Skeletal muscle satellite cell (primary cell): ENCODE measurements at regions not wholly inside any gene's neighbourhood (a gene's known extent, or its start where the extent isn't known, plus 50 kb on each side); places are given as distances from the start of the nearest gene placed in this dataset.
A peak's percentile ranks its signal among the peaks of the same experiment; 100 is the strongest.
"Not testable (repeated sequence)": the region's sequence is repeated elsewhere in the genome, so short reads cannot be mapped to it uniquely, and the experiment has no call there.

Source experiments
- H3K27me3 ChIP-seq: 2 replicates; pipeline ENCODE4 v1.7.0; 2013; ENCODE audit warnings: low read length; ENCODE audit not compliant: control insufficient read depth, insufficient read depth
- H3K36me3 ChIP-seq: 2 replicates; pipeline ENCODE4 v1.7.0; 2013; ENCODE audit warnings: mild to moderate bottlenecking, control low read depth, low read length; ENCODE audit not compliant: insufficient read depth
- H3K4me1 ChIP-seq: 2 replicates; pipeline ENCODE4 v1.7.0; 2013; ENCODE audit warnings: low read length; ENCODE audit not compliant: control insufficient read depth, insufficient read depth
- H3K4me2 ChIP-seq: 2 replicates; pipeline ENCODE4 v1.7.0; 2013; ENCODE audit warnings: mild to moderate bottlenecking, low read length
- H3K4me3 ChIP-seq: 2 replicates; pipeline ENCODE4 v1.7.0; 2013; ENCODE audit warnings: low read length
- H3K9ac ChIP-seq: 2 replicates; pipeline ENCODE4 v1.7.0; 2013; ENCODE audit warnings: mild to moderate bottlenecking, low read depth, low read length, moderate library complexity
- H3K9me3 ChIP-seq: replicated peaks from 2 replicates; pipeline ENCODE4 v1.7.0; 2013; ENCODE audit warnings: mild to moderate bottlenecking, control low read depth, low read length

GRCh38 chr5:71771191-71771590 lies 52.1 kb downstream of the CARTPT start:
- H3K4me2 ChIP-seq, result no peak overlapping the region
- H3K27me3 ChIP-seq, result peaks cover 43% of the 10 kb centered on the region
- H3K9me3 ChIP-seq, result no peaks in the 10 kb centered on the region
- no peaks in the 10 kb centered on the region for H3K36me3 ChIP-seq
- H3K4me1 ChIP-seq, result peaks cover 6% of the 10 kb centered on the region
- no peak overlapping the region for H3K4me3 ChIP-seq
- no peak overlapping the region for H3K9ac ChIP-seq

GRCh38 chr5:71778678-71779276 lies 59.7 kb downstream of the CARTPT start:
- H3K4me3 ChIP-seq, result no peak overlapping the region
- peaks cover 20% of the 10 kb centered on the region for H3K27me3 ChIP-seq

GRCh38 chr5:71780597-71780996 lies 61.5 kb downstream of the CARTPT start:
- H3K4me3 ChIP-seq, result no peak overlapping the region
- peaks cover 9% of the 10 kb centered on the region for H3K4me1 ChIP-seq
- H3K9me3 ChIP-seq, result no peaks in the 10 kb centered on the region
- peaks cover 15% of the 10 kb centered on the region for H3K27me3 ChIP-seq
- no peak overlapping the region for H3K4me2 ChIP-seq
- H3K9ac ChIP-seq, result no peak overlapping the region
- H3K36me3 ChIP-seq, result no peaks in the 10 kb centered on the region

More at GRCh38 chr5:71778678-71779276, 59.7 kb downstream of the CARTPT start:
- no peak overlapping the region for H3K9ac ChIP-seq
- H3K4me1 ChIP-seq, result peaks cover 9% of the 10 kb centered on the region
- H3K36me3 ChIP-seq, result no peaks in the 10 kb centered on the region
- H3K9me3 ChIP-seq, result no peaks in the 10 kb centered on the region
- no peak overlapping the region for H3K4me2 ChIP-seq

GRCh38 chr5:71782393-71782770 lies 63.3 kb downstream of the CARTPT start:
- Histone ChIP-seq H3K4me3 (peak overlapping the region; percentile 60), H3K27me3 (peaks cover 10% of the 10 kb centered on the region), H3K4me2 (peak overlapping the region; percentile 76), H3K9me3 (no peaks in the 10 kb centered on the region), H3K4me1 (peaks cover 9% of the 10 kb centered on the region), H3K36me3 (no peaks in the 10 kb centered on the region), H3K9ac (no peak overlapping the region)

GRCh38 chr5:71782771-71783770 lies 64.0 kb downstream of the CARTPT start:
- peaks cover 15% of the 10 kb centered on the region for H3K27me3 ChIP-seq
- no peaks in the 10 kb centered on the region for H3K36me3 ChIP-seq
- H3K4me1 ChIP-seq, result peaks cover 9% of the 10 kb centered on the region
- peak overlapping the region; percentile 60 for H3K4me3 ChIP-seq
- no peaks in the 10 kb centered on the region for H3K9me3 ChIP-seq
- H3K9ac ChIP-seq, result peak overlapping the region; percentile 54
- peak overlapping the region; percentile 76 for H3K4me2 ChIP-seq

- Histone ChIP-seq H3K9ac (no peak overlapping the region), H3K4me2 (no peak overlapping the region), H3K9me3 (no peaks in the 10 kb centered on the region), H3K4me3 (no peak overlapping the region), H3K36me3 (no peaks in the 10 kb centered on the region), H3K4me1 (peaks cover 9% of the 10 kb centered on the region), H3K27me3 (peaks cover 17% of the 10 kb centered on the region)
Observed at GRCh38 chr5:71783891-71784290, 64.8 kb downstream of the CARTPT start.

- Histone ChIP-seq H3K36me3 (no peaks in the 10 kb centered on the region), H3K9me3 (no peaks in the 10 kb centered on the region), H3K4me3 (no peak overlapping the region), H3K9ac (no peak overlapping the region), H3K27me3 (peaks cover 21% of the 10 kb centered on the region), H3K4me1 (peaks cover 9% of the 10 kb centered on the region), H3K4me2 (no peak overlapping the region)
Observed at GRCh38 chr5:71786337-71787055, 67.4 kb downstream of the CARTPT start.

- Histone ChIP-seq H3K4me3 (no peak overlapping the region), H3K36me3 (no peaks in the 10 kb centered on the region), H3K9me3 (no peaks in the 10 kb centered on the region), H3K27me3 (peaks cover 21% of the 10 kb centered on the region), H3K4me1 (no peaks in the 10 kb centered on the region), H3K4me2 (no peak overlapping the region), H3K9ac (no peak overlapping the region)
Observed at GRCh38 chr5:71788794-71789193, 69.7 kb downstream of the CARTPT start.

- H3K4me3 ChIP-seq, result no peak overlapping the region
- no peaks in the 10 kb centered on the region for H3K36me3 ChIP-seq
- no peak overlapping the region for H3K4me2 ChIP-seq
- H3K27me3 ChIP-seq, result peaks cover 21% of the 10 kb centered on the region
- H3K9ac ChIP-seq, result no peak overlapping the region
- H3K9me3 ChIP-seq, result no peaks in the 10 kb centered on the region
- no peaks in the 10 kb centered on the region for H3K4me1 ChIP-seq
Observed at GRCh38 chr5:71789746-71790145, 70.7 kb downstream of the CARTPT start.

GRCh38 chr5:71790433-71790832 lies 71.4 kb downstream of the CARTPT start:
- Histone ChIP-seq H3K36me3 (no peaks in the 10 kb centered on the region), H3K4me1 (no peaks in the 10 kb centered on the region), H3K4me3 (no peak overlapping the region), H3K4me2 (no peak overlapping the region), H3K9me3 (no peaks in the 10 kb centered on the region), H3K27me3 (peaks cover 21% of the 10 kb centered on the region), H3K9ac (no peak overlapping the region)

- H3K9ac ChIP-seq, H3K4me1 ChIP-seq, H3K4me2 ChIP-seq, H3K4me3 ChIP-seq, H3K9me3 ChIP-seq, H3K36me3 ChIP-seq: not testable (repeated sequence)
- H3K27me3 ChIP-seq, result peaks cover 15% of the 10 kb centered on the region
Observed at GRCh38 chr5:71792041-71792440, 73.0 kb downstream of the CARTPT start.
